ENCODE measurements at regions not wholly inside any gene's neighbourhood (a gene's known extent, or its start where the extent isn't known, plus 50 kb on each side); places are given as distances from the start of the nearest gene placed in this dataset.

DNA sequence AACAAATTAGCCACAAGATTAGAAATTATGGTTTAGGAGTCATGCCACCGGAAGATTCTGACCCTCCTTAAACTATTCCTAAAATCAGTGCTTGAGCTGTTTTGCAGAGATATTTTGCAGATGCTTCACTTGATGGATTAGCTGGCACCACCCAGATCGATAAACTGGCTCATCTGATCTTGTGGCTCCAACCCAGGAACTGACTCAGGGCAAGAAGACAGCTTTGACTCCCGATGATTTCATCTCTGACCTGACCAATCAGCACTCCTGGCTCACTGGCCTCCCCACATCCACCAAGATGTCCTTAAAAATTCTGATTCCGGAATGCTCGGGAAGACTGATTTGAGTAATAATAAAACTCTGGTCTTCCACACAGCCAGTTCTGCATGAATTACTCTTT lies 221.6 kb downstream of the RHOU start:
- no peak for DNase-seq (ENCODE audit: low spot score)
- TF ChIP-seq RAD21 (IDR thresholded peaks at IDR 0.05) (no peak), RXRA (IDR thresholded peaks at IDR 0.05) (no peak), GABPA (IDR thresholded peaks at IDR 0.05 in 1 of 2, conservative IDR thresholded peaks at IDR 0.05 in 1 of 2) (no peak), FOXA1 (IDR thresholded peaks at IDR 0.05) (no peak), HNF4G (IDR thresholded peaks at IDR 0.05) (no peak), TAF1 (conservative IDR thresholded peaks at IDR 0.05) (no peak), NR2F2 (IDR thresholded peaks at IDR 0.05) (no peak), JUND (IDR thresholded peaks at IDR 0.05) (no peak), FOXA2 (IDR thresholded peaks at IDR 0.05) (no peak)
- TF ChIP-seq, protein P1, sequence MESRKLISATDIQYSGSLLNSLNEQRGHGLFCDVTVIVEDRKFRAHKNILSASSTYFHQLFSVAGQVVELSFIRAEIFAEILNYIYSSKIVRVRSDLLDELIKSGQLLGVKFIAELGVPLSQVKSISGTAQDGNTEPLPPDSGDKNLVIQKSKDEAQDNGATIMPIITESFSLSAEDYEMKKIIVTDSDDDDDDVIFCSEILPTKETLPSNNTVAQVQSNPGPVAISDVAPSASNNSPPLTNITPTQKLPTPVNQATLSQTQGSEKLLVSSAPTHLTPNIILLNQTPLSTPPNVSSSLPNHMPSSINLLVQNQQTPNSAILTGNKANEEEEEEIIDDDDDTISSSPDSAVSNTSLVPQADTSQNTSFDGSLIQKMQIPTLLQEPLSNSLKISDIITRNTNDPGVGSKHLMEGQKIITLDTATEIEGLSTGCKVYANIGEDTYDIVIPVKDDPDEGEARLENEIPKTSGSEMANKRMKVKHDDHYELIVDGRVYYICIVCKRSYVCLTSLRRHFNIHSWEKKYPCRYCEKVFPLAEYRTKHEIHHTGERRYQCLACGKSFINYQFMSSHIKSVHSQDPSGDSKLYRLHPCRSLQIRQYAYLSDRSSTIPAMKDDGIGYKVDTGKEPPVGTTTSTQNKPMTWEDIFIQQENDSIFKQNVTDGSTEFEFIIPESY (IDR thresholded peaks at IDR 0.05) = no peak
- TF ChIP-seq, protein P2, sequence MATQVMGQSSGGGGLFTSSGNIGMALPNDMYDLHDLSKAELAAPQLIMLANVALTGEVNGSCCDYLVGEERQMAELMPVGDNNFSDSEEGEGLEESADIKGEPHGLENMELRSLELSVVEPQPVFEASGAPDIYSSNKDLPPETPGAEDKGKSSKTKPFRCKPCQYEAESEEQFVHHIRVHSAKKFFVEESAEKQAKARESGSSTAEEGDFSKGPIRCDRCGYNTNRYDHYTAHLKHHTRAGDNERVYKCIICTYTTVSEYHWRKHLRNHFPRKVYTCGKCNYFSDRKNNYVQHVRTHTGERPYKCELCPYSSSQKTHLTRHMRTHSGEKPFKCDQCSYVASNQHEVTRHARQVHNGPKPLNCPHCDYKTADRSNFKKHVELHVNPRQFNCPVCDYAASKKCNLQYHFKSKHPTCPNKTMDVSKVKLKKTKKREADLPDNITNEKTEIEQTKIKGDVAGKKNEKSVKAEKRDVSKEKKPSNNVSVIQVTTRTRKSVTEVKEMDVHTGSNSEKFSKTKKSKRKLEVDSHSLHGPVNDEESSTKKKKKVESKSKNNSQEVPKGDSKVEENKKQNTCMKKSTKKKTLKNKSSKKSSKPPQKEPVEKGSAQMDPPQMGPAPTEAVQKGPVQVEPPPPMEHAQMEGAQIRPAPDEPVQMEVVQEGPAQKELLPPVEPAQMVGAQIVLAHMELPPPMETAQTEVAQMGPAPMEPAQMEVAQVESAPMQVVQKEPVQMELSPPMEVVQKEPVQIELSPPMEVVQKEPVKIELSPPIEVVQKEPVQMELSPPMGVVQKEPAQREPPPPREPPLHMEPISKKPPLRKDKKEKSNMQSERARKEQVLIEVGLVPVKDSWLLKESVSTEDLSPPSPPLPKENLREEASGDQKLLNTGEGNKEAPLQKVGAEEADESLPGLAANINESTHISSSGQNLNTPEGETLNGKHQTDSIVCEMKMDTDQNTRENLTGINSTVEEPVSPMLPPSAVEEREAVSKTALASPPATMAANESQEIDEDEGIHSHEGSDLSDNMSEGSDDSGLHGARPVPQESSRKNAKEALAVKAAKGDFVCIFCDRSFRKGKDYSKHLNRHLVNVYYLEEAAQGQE (IDR thresholded peaks at IDR 0.05) = no peak
- TF ChIP-seq, protein P3, sequence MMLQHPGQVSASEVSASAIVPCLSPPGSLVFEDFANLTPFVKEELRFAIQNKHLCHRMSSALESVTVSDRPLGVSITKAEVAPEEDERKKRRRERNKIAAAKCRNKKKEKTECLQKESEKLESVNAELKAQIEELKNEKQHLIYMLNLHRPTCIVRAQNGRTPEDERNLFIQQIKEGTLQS (IDR thresholded peaks at IDR 0.05) = no peak
- no peak overlapping the region for H3K4me3 ChIP-seq (ENCODE audit: low read depth in 1 of 3, low read length in 3 of 3)
- H3K9ac ChIP-seq (ENCODE audit: low read depth in 1 of 2, low read length in 2 of 2) = no peak overlapping the region
- H3K27ac ChIP-seq (ENCODE audit: low read depth in 1 of 2, low read length in 2 of 2) = no peak overlapping the region
- no peaks in the 10 kb centered on the region for H3K9me3 ChIP-seq (ENCODE audit: control insufficient read depth in 4 of 4, low read length in 3 of 4)
- no peaks in the 10 kb centered on the region for H3K4me1 ChIP-seq (ENCODE audit: control insufficient read depth in 4 of 4, insufficient read depth in 4 of 4, low read length in 3 of 4)
- H3K36me3 ChIP-seq (ENCODE audit: control insufficient read depth in 4 of 4, insufficient read depth in 3 of 4, low read depth in 1 of 4, low read length in 3 of 4) = no peaks in the 10 kb centered on the region
- no peaks in the 10 kb centered on the region for H3K27me3 ChIP-seq (ENCODE audit: control insufficient read depth in 4 of 4, insufficient read depth in 4 of 4, low read length in 3 of 4)
- WGBS = 93% methylated on average over 5 of the region's 5 CpGs

DNA sequence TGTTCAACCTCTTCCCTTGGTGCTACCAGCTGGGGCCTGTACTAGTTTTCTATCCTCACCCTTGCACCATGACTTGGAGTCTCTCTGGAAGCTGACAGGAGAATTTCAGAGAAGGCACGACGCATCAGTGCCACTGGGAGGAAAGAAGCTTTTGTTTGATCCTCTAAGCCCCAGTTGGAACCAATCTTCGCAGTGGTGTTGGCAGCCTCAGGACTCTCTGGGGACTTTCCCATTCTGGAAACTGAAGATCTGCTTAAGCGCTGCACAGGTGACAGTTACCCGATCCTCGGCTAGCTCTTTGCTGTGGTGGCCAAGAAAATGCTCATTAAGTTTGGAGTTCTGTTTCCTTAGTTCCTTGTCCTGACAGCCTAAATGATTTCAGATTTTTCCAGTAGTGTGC lies 222.3 kb downstream of the RHOU start:
- no peaks in the 10 kb centered on the region for H3K36me3 ChIP-seq (ENCODE audit: control insufficient read depth in 4 of 4, insufficient read depth in 3 of 4, low read depth in 1 of 4, low read length in 3 of 4)
- no peak overlapping the region for H3K27ac ChIP-seq (ENCODE audit: low read depth in 1 of 2, low read length in 2 of 2)
- no peaks in the 10 kb centered on the region for H3K9me3 ChIP-seq (ENCODE audit: control insufficient read depth in 4 of 4, low read length in 3 of 4)
- no peak for DNase-seq (ENCODE audit: low spot score)
- no peak overlapping the region for H3K4me3 ChIP-seq (ENCODE audit: low read depth in 1 of 3, low read length in 3 of 3)
- no peaks in the 10 kb centered on the region for H3K4me1 ChIP-seq (ENCODE audit: control insufficient read depth in 4 of 4, insufficient read depth in 4 of 4, low read length in 3 of 4)
- H3K27me3 ChIP-seq (ENCODE audit: control insufficient read depth in 4 of 4, insufficient read depth in 4 of 4, low read length in 3 of 4) = no peaks in the 10 kb centered on the region
- WGBS = 94% methylated on average over 6 of the region's 6 CpGs
- H3K9ac ChIP-seq (ENCODE audit: low read depth in 1 of 2, low read length in 2 of 2) = no peak overlapping the region
- TF ChIP-seq, protein P4, sequence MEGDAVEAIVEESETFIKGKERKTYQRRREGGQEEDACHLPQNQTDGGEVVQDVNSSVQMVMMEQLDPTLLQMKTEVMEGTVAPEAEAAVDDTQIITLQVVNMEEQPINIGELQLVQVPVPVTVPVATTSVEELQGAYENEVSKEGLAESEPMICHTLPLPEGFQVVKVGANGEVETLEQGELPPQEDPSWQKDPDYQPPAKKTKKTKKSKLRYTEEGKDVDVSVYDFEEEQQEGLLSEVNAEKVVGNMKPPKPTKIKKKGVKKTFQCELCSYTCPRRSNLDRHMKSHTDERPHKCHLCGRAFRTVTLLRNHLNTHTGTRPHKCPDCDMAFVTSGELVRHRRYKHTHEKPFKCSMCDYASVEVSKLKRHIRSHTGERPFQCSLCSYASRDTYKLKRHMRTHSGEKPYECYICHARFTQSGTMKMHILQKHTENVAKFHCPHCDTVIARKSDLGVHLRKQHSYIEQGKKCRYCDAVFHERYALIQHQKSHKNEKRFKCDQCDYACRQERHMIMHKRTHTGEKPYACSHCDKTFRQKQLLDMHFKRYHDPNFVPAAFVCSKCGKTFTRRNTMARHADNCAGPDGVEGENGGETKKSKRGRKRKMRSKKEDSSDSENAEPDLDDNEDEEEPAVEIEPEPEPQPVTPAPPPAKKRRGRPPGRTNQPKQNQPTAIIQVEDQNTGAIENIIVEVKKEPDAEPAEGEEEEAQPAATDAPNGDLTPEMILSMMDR (IDR thresholded peaks at IDR 0.05; ENCODE audit: low read depth, low read length, missing input control) = no peak
- no peak for TF ChIP-seq RAD21 (IDR thresholded peaks at IDR 0.05)
- no peak for TF ChIP-seq FOXA2 (IDR thresholded peaks at IDR 0.05)
- TF ChIP-seq JUND (IDR thresholded peaks at IDR 0.05) = no peak
- TF ChIP-seq, protein P2 (IDR thresholded peaks at IDR 0.05) = no peak
- TF ChIP-seq RXRA (IDR thresholded peaks at IDR 0.05) = no peak
- TF ChIP-seq, protein P3 (IDR thresholded peaks at IDR 0.05) = no peak
- TF ChIP-seq HNF4G (IDR thresholded peaks at IDR 0.05) = no peak
- TF ChIP-seq FOXA1 (IDR thresholded peaks at IDR 0.05) = no peak
- TF ChIP-seq, protein P1 (IDR thresholded peaks at IDR 0.05) = no peak
- no peak for TF ChIP-seq SP1 (IDR thresholded peaks at IDR 0.05)
- TF ChIP-seq, protein P5, sequence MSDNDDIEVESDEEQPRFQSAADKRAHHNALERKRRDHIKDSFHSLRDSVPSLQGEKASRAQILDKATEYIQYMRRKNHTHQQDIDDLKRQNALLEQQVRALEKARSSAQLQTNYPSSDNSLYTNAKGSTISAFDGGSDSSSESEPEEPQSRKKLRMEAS (IDR thresholded peaks at IDR 0.05) = no peak
- TF ChIP-seq GABPA (IDR thresholded peaks at IDR 0.05 in 1 of 2, conservative IDR thresholded peaks at IDR 0.05 in 1 of 2) = no peak
- no peak for TF ChIP-seq NR2F2 (IDR thresholded peaks at IDR 0.05)

All from liver (tissue), 8 donors.